GM12864 (cell line): ENCODE measurements at regions not wholly inside any gene's neighbourhood (a gene's known extent, or its start where the extent isn't known, plus 50 kb on each side); places are given as distances from the start of the nearest gene placed in this dataset.

ENCODE experiments used
- DNase-seq: peaks from one replicate; pipeline ENCODE4 v3.0.0-alpha.2; 2011; ENCODE audit warnings: low read depth
- H3K4me3 ChIP-seq: 2 replicates; pipeline ENCODE4 v1.5.1; 2011; ENCODE audit warnings: mild to moderate bottlenecking, low read depth, low read length, control low read depth
- TF ChIP-seq, protein P1 (sequence below): IDR thresholded peaks from 2 replicates; pipeline ENCODE4 v1.5.1; 2011; ENCODE audit warnings: low read depth, mild to moderate bottlenecking, moderate library complexity, low read length, control low read depth, inconsistent platforms; ENCODE audit errors: missing control alignments

GRCh38 chr14:98244162-98244948 lies 1027.6 kb downstream of the BCL11B start:
- no peak for DNase-seq
- H3K4me3 ChIP-seq: no peak overlapping the region
- TF ChIP-seq, protein P1, sequence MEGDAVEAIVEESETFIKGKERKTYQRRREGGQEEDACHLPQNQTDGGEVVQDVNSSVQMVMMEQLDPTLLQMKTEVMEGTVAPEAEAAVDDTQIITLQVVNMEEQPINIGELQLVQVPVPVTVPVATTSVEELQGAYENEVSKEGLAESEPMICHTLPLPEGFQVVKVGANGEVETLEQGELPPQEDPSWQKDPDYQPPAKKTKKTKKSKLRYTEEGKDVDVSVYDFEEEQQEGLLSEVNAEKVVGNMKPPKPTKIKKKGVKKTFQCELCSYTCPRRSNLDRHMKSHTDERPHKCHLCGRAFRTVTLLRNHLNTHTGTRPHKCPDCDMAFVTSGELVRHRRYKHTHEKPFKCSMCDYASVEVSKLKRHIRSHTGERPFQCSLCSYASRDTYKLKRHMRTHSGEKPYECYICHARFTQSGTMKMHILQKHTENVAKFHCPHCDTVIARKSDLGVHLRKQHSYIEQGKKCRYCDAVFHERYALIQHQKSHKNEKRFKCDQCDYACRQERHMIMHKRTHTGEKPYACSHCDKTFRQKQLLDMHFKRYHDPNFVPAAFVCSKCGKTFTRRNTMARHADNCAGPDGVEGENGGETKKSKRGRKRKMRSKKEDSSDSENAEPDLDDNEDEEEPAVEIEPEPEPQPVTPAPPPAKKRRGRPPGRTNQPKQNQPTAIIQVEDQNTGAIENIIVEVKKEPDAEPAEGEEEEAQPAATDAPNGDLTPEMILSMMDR: no peak

GRCh38 chr14:98244966-98245569 lies 1026.9 kb downstream of the BCL11B start:
- DNase-seq: no peak
- TF ChIP-seq, protein P1: no peak
- no peak overlapping the region for H3K4me3 ChIP-seq

DNA sequence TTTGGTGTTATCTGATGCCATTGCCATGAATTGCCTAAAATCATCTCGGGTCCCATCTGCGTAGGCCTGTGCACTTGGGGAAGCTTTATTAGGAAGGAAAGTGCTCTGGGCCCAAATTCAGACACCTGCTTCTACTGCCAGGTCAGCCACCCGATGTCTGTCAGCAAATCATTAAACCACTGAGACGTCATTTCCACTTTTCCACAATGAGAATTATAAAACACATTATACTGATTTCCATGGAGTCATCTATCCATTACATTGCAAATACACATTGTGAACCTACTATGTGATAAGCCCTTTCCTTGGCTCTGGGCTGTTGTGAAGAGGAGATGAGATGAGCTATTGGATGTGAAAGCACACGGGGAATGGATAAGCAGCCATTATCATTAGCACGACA lies 1022.9 kb downstream of the BCL11B start:
- no peak for DNase-seq
- H3K4me3 ChIP-seq: no peak overlapping the region
- TF ChIP-seq, protein P1: no peak

- DNase-seq: no peak
- TF ChIP-seq, protein P1: no peak
- H3K4me3 ChIP-seq: no peak overlapping the region
Measured at GRCh38 chr14:98249476-98249875, 1022.5 kb downstream of the BCL11B start.

GRCh38 chr14:98252820-98253219 lies 1019.2 kb downstream of the BCL11B start:
- H3K4me3 ChIP-seq: no peak overlapping the region
- TF ChIP-seq, protein P1: no peak
- DNase-seq: no peak

DNA sequence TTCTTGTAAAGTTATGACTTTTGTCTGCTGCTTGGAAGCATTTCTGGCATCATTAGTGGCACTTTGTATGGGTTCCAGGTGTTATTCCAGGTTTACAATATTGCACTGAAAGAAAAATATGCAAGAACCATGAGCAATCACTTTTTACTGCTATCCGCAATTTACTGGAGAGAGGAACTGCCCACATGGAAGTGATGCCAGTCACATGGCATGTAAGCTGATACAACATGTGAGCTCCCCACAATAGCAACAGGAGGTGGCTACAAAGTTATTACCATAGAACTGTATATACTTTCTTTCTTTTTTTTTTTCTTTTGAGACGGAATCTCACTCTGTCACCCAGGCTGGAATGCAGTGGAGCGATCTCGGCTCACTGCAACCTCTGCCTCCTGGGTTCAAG lies 1012.1 kb downstream of the BCL11B start:
- no peak overlapping the region for H3K4me3 ChIP-seq
- TF ChIP-seq, protein P1: no peak
- no peak for DNase-seq
